GM18907 (cell line): ENCODE measurements at regions not wholly inside any gene's neighbourhood (a gene's known extent, or its start where the extent isn't known, plus 50 kb on each side); places are given as distances from the start of the nearest gene placed in this dataset.

Experiments
- ATAC-seq: cut with Tn5 transposase; IDR thresholded peaks from one replicate; pipeline ENCODE4 v1.9.1; 2021; ENCODE audit warnings: mild to moderate bottlenecking, moderate library complexity; ENCODE audit not compliant: unreplicated experiment

DNA sequence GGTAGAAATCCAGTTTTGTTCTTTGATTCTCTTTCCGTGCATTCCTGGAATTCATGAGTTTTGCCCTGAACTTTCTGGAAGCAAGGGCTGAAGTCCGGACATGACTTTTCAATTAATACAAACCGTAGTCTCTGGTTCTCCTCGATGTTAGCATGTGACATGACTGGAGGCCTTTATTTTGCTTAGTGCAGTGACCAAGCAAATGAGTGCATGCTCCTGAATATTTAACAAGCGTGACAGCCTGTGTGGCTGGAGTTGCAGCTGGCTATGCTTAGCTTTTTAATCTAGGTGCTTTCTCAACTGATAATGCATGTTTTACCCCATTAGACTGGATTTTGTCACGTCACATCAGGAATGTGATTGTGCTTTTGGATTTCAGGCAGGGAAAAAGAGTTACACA, 302.1 kb downstream of the MAP2K6 start:
- no peak for ATAC-seq

DNA sequence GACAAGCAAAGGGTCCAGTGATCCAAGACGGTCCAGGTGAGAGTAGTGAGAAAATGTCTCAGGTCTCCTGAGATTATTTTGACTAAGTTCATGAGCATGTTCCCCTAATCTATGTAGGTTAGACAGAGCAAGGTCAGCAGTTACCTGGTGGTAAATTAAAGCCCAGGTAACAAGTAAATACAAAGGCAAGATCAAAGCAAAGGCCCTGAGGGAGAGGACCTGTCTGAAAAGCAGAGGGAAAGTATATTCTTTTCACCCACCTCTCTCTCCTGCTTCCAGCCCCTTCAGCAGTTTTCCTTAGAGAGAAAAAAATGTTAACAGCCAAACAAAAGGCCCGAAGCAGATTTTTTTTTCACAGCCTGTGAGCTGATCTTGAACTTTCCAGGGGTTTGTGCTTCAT, 302.7 kb downstream of the MAP2K6 start:
- no peak for ATAC-seq

GRCh38 chr17:69717819-69718218, 303.3 kb downstream of the MAP2K6 start:
- ATAC-seq: no peak

GRCh38 chr17:69719474-69720048, 305.1 kb downstream of the MAP2K6 start:
- no peak for ATAC-seq

DNA sequence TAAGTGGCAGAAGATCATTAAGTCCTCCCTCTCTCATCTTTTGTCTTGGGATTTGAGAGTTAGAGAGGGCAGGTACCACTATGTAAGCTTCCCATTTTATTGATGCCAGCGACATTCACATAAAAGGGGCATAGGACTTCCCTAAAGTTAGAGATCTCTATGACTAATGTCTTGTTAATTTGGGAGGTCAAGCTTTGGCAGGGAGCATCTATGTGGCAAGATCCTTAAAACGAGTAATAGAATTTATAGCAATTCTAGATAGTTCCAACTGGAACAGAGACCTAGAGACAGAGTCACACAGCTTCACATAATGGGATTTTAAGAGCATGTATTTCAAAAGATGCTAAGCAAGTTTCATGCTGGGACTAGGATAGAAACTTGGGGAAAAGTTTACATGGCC, 308.0 kb downstream of the MAP2K6 start:
- ATAC-seq: no peak

GRCh38 chr17:69723316-69723715, 308.8 kb downstream of the MAP2K6 start:
- no peak for ATAC-seq

DNA sequence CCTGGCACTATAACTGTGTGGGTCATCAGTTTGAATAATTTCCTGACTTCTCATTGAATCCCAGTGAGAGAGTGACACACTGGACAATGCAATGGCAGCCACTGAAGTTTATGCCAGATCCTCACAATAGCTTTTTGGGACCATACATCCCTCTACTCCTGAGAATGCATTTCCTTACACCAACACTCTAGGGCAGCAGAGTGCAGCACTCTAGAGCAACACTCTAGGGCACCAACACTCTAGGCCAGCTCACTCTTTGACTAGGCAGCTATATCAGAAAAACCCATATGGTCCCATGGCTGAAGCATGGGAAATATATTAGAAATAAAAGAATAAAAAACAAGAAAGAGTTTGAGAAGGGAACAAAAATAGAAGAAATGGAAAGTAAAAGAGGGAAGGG, 309.2 kb downstream of the MAP2K6 start:
- ATAC-seq: no peak

DNA sequence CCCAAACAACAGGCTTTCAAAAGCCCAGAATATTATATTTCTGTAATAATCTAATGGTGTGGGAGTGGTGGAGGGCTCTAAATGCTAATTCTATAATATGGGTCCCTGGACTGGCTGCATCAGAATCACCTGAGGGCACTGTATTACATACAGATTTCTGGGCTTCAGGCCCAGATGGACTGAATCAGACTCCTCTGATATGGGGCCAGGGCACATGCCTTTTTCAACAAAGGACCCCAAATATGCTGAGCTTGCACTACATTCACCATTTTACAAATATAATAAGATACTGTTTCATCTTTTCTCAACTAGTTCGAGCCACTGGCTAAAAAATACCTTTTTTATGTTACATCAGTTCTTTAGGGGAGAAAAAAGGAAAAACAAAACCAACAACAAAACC, 309.7 kb downstream of the MAP2K6 start:
- ATAC-seq: no peak

DNA sequence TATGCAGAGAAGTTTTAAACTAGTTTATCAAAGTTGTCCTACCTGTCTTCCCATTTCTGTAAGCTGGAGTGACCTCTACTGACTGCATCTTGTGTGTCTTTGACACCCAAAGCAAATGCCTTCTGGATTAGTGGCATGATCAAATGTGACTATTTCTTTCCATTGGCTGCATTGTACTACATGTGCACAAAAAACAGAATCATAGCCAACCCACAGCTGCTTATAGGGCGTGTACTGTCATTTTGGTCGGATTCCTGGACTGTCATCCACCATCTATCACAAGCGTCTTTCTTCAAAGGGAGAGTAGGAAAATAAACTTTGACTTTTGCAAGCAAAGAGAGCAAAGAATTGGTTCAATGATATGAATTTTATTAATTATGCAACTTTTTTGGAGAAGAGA, 310.6 kb downstream of the MAP2K6 start:
- ATAC-seq: no peak

DNA sequence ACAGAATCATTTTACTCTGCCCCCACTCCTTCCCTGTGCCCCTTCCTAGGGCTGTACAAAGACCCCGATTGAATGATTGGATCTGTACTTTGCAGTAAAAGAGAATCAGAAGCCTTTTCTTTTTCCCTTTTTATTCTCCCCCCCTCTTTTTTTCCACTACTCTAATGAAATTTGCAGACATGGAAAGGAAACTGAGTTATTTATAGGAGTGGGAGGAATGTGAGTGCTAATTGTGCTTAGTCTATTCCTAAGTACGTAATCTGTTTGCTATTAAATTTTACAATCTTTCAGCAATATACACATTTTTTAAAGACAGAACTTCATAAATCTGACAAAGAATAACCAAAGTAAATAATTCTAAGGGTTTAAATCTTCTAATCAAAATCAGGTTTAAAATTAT, 314.3 kb downstream of the MAP2K6 start:
- ATAC-seq: no peak

GRCh38 chr17:69729944-69730343, 315.4 kb downstream of the MAP2K6 start:
- ATAC-seq: no peak

DNA sequence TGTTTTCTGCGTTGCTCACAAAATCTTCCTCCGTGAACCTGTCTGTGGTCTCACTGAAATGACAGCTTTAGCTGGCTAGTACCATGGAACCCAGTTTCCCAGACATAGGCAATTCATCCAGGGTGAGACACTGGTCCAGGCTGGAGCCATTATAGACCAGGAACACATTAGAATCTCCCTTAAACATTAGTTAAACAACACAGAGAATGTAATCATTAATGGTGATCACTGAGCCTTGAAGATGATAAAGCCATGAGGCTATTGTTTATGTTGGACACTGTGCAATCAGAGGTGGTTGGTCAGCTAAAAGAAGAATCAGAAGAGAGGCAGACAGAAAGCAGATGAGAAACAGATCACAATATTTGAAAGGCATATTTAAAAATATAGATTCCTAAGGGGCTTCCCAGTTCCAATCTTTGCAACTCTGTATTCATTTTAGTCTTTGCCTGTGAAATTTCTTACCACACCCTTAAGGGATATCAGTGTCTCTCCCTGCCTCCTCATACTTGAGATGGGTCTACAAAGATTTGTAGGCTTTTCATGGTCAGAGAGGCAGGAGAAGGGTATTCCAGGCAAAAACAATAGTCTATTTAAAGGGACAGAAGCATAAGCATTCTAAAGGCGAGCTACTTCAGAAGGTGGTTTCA, 317.9 kb downstream of the MAP2K6 start:
- no peak for ATAC-seq

DNA sequence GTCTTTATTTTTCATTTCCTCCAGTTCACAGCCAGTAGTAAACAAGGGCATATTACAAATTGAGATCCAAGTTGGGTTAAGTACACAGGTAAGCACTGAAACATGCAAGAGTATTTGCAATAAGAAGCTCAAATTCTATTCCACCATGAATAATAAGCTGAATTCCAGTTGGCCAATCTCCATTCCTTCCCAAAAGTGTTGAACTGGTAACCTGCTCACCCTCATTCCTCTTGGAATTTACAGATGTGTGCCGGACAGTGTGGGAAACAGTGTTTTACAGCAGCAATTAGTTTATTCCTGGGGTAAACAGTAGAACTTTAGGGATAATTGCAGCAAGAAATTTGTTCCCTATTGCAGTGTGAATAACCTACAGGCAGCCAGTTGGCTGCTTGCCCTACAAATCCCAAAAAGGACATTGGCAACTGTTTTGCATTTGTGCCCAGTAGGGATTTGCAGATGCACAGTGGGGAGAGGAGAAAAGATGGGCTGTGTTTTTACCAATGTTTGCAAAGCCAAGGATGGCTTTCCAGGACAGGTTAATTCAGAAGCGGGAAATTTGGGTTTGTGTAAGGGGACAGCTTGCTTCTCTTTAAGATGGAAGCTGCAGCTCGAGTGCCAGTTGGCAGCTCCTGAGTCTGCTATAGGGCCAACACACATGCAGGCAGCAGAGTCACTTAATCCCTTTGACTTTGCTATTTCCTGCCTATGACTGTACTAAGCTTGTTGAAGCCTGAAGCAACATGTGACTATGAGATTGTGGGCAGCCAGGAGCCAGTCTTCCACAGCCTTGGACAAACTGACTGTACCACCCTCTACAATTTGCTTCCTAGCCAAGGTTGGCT, 318.9 kb downstream of the MAP2K6 start:
- no peak for ATAC-seq

DNA sequence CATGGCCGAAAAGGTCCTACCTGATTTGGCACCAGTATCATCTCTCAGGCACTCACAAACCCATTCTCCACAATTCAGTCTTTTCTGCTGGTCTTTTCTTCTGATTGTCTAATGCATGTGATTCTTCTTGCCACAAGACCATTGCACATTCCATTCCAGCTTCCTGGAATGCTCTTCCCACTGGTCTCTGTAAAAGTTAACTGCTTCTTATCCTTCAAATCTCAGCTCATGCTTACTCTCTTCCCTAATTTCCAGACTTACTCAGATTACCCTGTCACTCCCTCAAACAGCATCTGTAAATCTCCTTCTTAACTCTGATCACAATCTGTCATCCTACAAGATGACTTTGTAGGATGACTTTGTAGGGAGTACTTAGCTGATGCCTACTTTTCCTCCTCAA, 320.2 kb downstream of the MAP2K6 start:
- no peak for ATAC-seq

GRCh38 chr17:69735285-69735684, 320.8 kb downstream of the MAP2K6 start:
- no peak for ATAC-seq

DNA sequence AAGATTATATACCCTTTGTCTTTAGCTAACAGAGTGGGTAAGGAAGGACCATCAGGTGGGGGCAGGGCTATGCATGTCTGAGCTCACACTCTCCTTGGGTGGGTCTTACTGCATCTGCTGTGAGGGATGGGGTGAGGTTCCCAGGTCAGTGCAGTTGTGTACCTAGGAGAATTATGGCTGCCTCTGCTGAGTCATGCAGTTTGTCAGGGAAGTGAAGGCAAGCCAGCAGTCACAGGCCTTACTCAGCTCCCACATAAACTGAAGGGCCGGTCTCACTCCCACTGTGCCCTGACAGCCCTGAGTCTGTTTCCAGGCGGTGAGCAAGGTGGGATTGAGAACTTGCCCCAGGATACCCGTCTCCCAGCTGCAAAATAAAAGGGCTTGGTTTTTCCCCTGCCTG, 328.6 kb downstream of the MAP2K6 start:
- ATAC-seq: no peak

DNA sequence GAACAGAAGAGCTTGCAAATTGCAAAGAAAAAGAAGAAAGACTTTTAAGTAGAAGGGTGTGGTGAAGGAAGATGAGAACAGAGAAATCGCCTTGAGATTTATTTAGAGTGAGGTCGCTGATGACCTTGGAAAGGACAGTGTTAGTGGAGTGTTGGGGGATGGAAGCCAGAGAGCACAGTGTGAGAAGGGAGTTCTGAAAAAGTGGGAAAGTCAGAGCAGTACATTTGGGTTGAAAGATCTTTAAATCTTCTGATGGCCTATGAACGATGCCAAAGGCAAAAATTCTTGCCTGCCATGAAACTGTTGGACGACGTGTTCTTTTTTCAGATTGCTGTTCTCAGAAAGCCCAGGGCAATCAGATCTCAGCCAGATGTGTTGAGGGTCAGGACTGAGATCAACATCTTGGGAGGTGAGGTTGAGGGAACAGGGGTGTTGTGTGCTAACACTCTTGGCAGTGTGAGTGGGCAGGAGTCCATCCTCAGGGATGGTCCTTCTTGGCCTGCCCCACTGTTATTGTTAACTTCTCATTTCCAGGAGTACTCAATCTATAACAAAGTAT, 330.1 kb downstream of the MAP2K6 start:
- no peak for ATAC-seq

DNA sequence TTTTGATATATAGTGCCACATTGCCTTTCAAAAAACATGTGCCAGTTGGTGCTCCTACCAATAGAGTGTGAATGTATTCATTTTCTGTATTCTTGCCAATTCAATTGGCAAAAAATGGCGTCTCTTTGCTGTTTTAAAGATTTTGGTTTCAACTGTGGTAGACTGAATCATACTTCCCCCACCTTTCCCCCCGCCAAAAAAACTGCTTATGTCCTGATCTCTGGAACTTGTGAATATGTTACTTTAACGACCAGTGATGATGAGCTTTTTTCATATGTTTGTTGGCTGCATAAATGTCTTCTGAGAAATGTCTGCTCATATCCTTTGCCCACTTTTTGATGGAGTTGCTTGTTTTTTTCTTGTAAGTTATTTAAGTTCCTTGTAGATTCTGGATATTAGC, 325.1 kb upstream of the KCNJ16 start:
- ATAC-seq: no peak

- ATAC-seq: no peak
Observed at GRCh38 chr17:69757688-69758430, 317.2 kb upstream of the KCNJ16 start.

DNA sequence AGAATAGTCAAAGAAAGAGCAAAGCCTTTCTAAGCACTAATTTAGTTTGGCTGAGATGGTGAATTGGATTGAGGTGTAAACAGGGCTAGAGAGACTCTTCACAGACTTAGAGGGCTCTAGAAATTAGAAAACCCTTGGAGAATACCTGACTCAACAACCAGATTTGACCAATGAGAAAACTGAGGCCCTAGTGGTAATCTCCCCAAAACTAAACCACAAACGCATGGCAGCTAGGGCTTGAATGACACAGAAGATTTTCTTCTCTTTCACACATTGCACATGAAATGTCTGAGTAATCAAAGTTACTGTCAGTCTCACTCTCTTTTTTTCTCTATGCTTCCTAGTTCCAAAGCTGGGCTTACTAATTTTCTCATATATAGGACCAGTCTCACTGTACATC, 314.5 kb upstream of the KCNJ16 start:
- no peak for ATAC-seq

DNA sequence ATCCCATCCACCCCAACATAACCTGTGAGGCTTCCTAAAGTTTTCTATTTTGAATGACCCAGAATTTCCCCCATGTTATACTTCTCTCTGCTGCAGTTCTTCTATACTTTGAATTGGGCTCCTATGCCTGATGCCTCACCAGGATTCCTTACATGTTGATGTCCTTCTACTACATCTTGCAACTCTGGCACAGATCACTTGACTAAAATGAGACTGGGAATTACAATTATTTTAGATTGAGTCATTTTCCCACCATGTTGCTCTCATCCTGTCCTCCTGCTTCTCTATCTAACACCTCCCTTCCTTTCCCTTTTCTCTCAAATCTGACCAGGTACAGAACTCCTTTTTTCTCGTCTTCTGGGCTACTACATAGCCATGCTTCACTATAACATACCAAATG, 314.0 kb upstream of the KCNJ16 start:
- ATAC-seq: no peak
